Gastroesophageal sphincter (tissue), 3 donors: ENCODE measurements at regions not wholly inside any gene's neighbourhood (a gene's known extent, or its start where the extent isn't known, plus 50 kb on each side); places are given as distances from the start of the nearest gene placed in this dataset.

Experiments used
- POLR2A ChIP-seq, 2 donors: fragments of 450-650 bp; IDR thresholded peaks; one replicate each; pipeline ENCODE4 v1.6.1; 2017; ENCODE audit warnings: antibody characterized with exemption in 2 of 2, mild to moderate bottlenecking in 2 of 2, moderate library complexity in 1 of 2
- POLR2AphosphoS5 ChIP-seq: sonication (generic); formaldehyde crosslinking; IDR thresholded peaks from one replicate; pipeline ENCODE4 v1.6.1; 2017; ENCODE audit warnings: antibody characterized with exemption
- TF ChIP-seq, protein P1 (sequence below), 4 experiments: fragments of 200-600 bp in 2 of 4; fragments of 450-650 bp in 2 of 4; sonication (generic) in 1 of 4; IDR thresholded peaks; one replicate each; pipeline ENCODE4 v1.5.1; 2017 to 2019; ENCODE audit warnings: antibody characterized with exemption in 4 of 4, mild to moderate bottlenecking in 2 of 4, moderate library complexity in 2 of 4

- TF ChIP-seq POLR2AphosphoS5 (no peak), POLR2A (IDR thresholded peaks at IDR 0.05) (no peak)
- TF ChIP-seq, protein P1, sequence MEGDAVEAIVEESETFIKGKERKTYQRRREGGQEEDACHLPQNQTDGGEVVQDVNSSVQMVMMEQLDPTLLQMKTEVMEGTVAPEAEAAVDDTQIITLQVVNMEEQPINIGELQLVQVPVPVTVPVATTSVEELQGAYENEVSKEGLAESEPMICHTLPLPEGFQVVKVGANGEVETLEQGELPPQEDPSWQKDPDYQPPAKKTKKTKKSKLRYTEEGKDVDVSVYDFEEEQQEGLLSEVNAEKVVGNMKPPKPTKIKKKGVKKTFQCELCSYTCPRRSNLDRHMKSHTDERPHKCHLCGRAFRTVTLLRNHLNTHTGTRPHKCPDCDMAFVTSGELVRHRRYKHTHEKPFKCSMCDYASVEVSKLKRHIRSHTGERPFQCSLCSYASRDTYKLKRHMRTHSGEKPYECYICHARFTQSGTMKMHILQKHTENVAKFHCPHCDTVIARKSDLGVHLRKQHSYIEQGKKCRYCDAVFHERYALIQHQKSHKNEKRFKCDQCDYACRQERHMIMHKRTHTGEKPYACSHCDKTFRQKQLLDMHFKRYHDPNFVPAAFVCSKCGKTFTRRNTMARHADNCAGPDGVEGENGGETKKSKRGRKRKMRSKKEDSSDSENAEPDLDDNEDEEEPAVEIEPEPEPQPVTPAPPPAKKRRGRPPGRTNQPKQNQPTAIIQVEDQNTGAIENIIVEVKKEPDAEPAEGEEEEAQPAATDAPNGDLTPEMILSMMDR (IDR thresholded peaks at IDR 0.05) = no peak
Observed at GRCh38 chr13:97124206-97124605, 97.9 kb upstream of the MBNL2 start.
